ENCODE measurements at regions not wholly inside any gene's neighbourhood (a gene's known extent, or its start where the extent isn't known, plus 50 kb on each side); places are given as distances from the start of the nearest gene placed in this dataset.
A peak's percentile ranks its signal among the peaks of the same experiment; 100 is the strongest.

- H3K27ac ChIP-seq = no peak overlapping the region
- no peak for DNase-seq (ENCODE audit: low read depth, low spot score)
These were observed 131.3 kb downstream of the AASDHPPT start for GRCh38 chr11:106208760-106209159.

GRCh38 chr11:106212081-106212480 lies 134.6 kb downstream of the AASDHPPT start:
- DNase-seq (ENCODE audit: low read depth, low spot score) = no peak
- H3K27ac ChIP-seq = no peak overlapping the region

- DNase-seq (ENCODE audit: low read depth, low spot score) = no peak
- H3K27ac ChIP-seq = peak overlapping the region; percentile 47
These were observed 138.8 kb downstream of the AASDHPPT start for GRCh38 chr11:106216281-106216680.

- peak overlapping the region; percentile 47 for H3K27ac ChIP-seq
- DNase-seq (ENCODE audit: low read depth, low spot score) = no peak
These were observed 140.0 kb downstream of the AASDHPPT start for GRCh38 chr11:106217456-106217855.

GRCh38 chr11:106218106-106218505 lies 140.6 kb downstream of the AASDHPPT start:
- peak overlapping the region; percentile 47 for H3K27ac ChIP-seq
- DNase-seq (ENCODE audit: low read depth, low spot score) = no peak

GRCh38 chr11:106222626-106223025 lies 145.2 kb downstream of the AASDHPPT start:
- no peak overlapping the region for H3K27ac ChIP-seq
- DNase-seq (ENCODE audit: low read depth, low spot score) = no peak

- DNase-seq (ENCODE audit: low read depth, low spot score) = no peak
- no peak overlapping the region for H3K27ac ChIP-seq
These were observed 146.7 kb downstream of the AASDHPPT start for GRCh38 chr11:106224172-106224571.

GRCh38 chr11:106228996-106229395 lies 151.5 kb downstream of the AASDHPPT start:
- H3K27ac ChIP-seq = no peak overlapping the region
- DNase-seq (ENCODE audit: low read depth, low spot score) = no peak

GRCh38 chr11:106231591-106231990 lies 154.1 kb downstream of the AASDHPPT start:
- DNase-seq (ENCODE audit: low read depth, low spot score) = no peak
- H3K27ac ChIP-seq = no peak overlapping the region

- no peak overlapping the region for H3K27ac ChIP-seq
- DNase-seq (ENCODE audit: low read depth, low spot score) = no peak
These were observed 155.7 kb downstream of the AASDHPPT start for GRCh38 chr11:106233191-106233590.

GRCh38 chr11:106234794-106235193 lies 157.3 kb downstream of the AASDHPPT start:
- no peak overlapping the region for H3K27ac ChIP-seq
- no peak for DNase-seq (ENCODE audit: low read depth, low spot score)

GRCh38 chr11:106236295-106236694 lies 158.8 kb downstream of the AASDHPPT start:
- DNase-seq (ENCODE audit: low read depth, low spot score) = no peak
- H3K27ac ChIP-seq = no peak overlapping the region

GRCh38 chr11:106238704-106239360 lies 161.4 kb downstream of the AASDHPPT start:
- DNase-seq (ENCODE audit: low read depth, low spot score) = no peak
- no peak overlapping the region for H3K27ac ChIP-seq

GRCh38 chr11:106241601-106242257 lies 164.3 kb downstream of the AASDHPPT start:
- no peak for DNase-seq (ENCODE audit: low read depth, low spot score)
- no peak overlapping the region for H3K27ac ChIP-seq

GRCh38 chr11:106242718-106243415 lies 165.4 kb downstream of the AASDHPPT start:
- H3K27ac ChIP-seq = no peak overlapping the region
- no peak for DNase-seq (ENCODE audit: low read depth, low spot score)

- DNase-seq (ENCODE audit: low read depth, low spot score) = no peak
- H3K27ac ChIP-seq = no peak overlapping the region
These were observed 169.0 kb downstream of the AASDHPPT start for GRCh38 chr11:106246495-106246894.

GRCh38 chr11:106249617-106250239 lies 172.3 kb downstream of the AASDHPPT start:
- H3K27ac ChIP-seq = no peak overlapping the region
- no peak for DNase-seq (ENCODE audit: low read depth, low spot score)

GRCh38 chr11:106262852-106263251 lies 185.4 kb downstream of the AASDHPPT start:
- no peak overlapping the region for H3K27ac ChIP-seq
- DNase-seq (ENCODE audit: low read depth, low spot score) = no peak

GRCh38 chr11:106263527-106263926 lies 186.1 kb downstream of the AASDHPPT start:
- DNase-seq (ENCODE audit: low read depth, low spot score) = no peak
- H3K27ac ChIP-seq = no peak overlapping the region

- DNase-seq (ENCODE audit: low read depth, low spot score) = no peak
- H3K27ac ChIP-seq = no peak overlapping the region
These were observed 193.6 kb downstream of the AASDHPPT start for GRCh38 chr11:106271086-106271485.

GRCh38 chr11:106271686-106272085 lies 194.2 kb downstream of the AASDHPPT start:
- no peak overlapping the region for H3K27ac ChIP-seq
- DNase-seq (ENCODE audit: low read depth, low spot score) = no peak
